ENCODE measurements at regions not wholly inside any gene's neighbourhood (a gene's known extent, or its start where the extent isn't known, plus 50 kb on each side); places are given as distances from the start of the nearest gene placed in this dataset.

DNA sequence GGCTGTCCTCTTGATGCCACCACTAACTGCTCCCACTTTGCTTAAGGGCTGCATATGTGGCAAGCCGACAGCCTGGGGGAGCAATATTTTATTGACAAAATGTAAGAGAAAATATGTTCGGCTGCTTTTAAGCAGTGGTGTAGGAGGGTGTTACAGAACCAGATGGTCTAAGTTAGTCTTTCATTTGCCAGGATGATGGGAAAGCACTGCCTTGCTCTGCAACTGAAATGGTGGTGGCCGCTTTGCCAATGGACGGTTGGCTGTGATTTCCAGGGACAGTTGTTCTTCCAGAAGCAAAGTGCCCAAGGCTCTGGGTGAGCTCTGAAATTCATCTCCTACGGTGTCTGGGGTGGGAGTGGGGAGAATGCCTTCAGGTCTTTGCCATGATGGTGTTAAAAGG lies 469.3 kb downstream of the TOX3 start:
- no peak overlapping the region for H3K27ac ChIP-seq (ENCODE audit: low read depth in 2 of 2, low read length in 2 of 2)
- no peak overlapping the region for H3K9ac ChIP-seq (ENCODE audit: low read length in 3 of 3)
- no peaks in the 10 kb centered on the region for H3K36me3 ChIP-seq (ENCODE audit: control insufficient read depth in 2 of 3, insufficient read depth in 3 of 3, low read length in 3 of 3)
- FAIRE-seq (no peak), DNase-seq (no peak)
- no peaks in the 10 kb centered on the region for H3K27me3 ChIP-seq (ENCODE audit: control insufficient read depth, insufficient read depth, low read length)
- H3K9me3 ChIP-seq (ENCODE audit: control insufficient read depth in 2 of 3, insufficient read depth in 1 of 3, low read length in 3 of 3): no peaks in the 10 kb centered on the region
- no peaks in the 10 kb centered on the region for H3K4me1 ChIP-seq (ENCODE audit: control insufficient read depth in 2 of 3, insufficient read depth in 2 of 3, low read depth in 1 of 3, low read length in 3 of 3)
- H3K4me3 ChIP-seq (ENCODE audit: low read length in 3 of 3): no peak overlapping the region
- intact Hi-C loops (cut with DNase I): no loop called here
- TF ChIP-seq, protein P1, sequence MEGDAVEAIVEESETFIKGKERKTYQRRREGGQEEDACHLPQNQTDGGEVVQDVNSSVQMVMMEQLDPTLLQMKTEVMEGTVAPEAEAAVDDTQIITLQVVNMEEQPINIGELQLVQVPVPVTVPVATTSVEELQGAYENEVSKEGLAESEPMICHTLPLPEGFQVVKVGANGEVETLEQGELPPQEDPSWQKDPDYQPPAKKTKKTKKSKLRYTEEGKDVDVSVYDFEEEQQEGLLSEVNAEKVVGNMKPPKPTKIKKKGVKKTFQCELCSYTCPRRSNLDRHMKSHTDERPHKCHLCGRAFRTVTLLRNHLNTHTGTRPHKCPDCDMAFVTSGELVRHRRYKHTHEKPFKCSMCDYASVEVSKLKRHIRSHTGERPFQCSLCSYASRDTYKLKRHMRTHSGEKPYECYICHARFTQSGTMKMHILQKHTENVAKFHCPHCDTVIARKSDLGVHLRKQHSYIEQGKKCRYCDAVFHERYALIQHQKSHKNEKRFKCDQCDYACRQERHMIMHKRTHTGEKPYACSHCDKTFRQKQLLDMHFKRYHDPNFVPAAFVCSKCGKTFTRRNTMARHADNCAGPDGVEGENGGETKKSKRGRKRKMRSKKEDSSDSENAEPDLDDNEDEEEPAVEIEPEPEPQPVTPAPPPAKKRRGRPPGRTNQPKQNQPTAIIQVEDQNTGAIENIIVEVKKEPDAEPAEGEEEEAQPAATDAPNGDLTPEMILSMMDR (IDR thresholded peaks at IDR 0.05; ENCODE audit: borderline replicate concordance, extremely low read depth, insufficient read depth): no peak

DNA sequence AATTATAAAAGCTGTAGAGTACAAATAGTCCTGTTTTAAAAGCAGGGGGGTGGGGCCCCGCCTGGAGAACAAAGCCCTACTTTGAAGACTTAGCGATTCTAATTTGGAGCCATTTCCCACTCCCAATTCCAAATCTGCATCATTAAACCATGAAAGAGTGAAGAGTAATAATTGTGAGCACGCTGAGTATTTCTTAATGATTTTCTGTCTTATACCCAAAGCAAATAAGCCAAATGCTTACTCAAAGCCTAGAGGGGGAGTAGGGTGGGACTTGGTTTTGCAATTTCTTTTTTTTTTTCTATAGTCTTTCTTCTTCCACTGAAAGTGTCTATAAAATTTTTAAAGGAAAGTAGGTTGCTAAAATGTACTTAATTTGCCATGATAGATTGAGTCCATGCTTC lies 470.1 kb downstream of the TOX3 start:
- Histone ChIP-seq H3K36me3 (ENCODE audit: control insufficient read depth in 2 of 3, insufficient read depth in 3 of 3, low read length in 3 of 3) (no peaks in the 10 kb centered on the region), H3K27ac (ENCODE audit: low read depth in 2 of 2, low read length in 2 of 2) (no peak overlapping the region), H3K27me3 (ENCODE audit: control insufficient read depth, insufficient read depth, low read length) (no peaks in the 10 kb centered on the region), H3K9ac (ENCODE audit: low read length in 3 of 3) (no peak overlapping the region), H3K9me3 (ENCODE audit: control insufficient read depth in 2 of 3, insufficient read depth in 1 of 3, low read length in 3 of 3) (no peaks in the 10 kb centered on the region), H3K4me1 (ENCODE audit: control insufficient read depth in 2 of 3, insufficient read depth in 2 of 3, low read depth in 1 of 3, low read length in 3 of 3) (no peaks in the 10 kb centered on the region), H3K4me3 (ENCODE audit: low read length in 3 of 3) (no peak overlapping the region)
- intact Hi-C loops (cut with DNase I): no loop called here
- FAIRE-seq: no peak
- DNase-seq: no peak
- TF ChIP-seq, protein P1 (IDR thresholded peaks at IDR 0.05; ENCODE audit: borderline replicate concordance, extremely low read depth, insufficient read depth): no peak

DNA sequence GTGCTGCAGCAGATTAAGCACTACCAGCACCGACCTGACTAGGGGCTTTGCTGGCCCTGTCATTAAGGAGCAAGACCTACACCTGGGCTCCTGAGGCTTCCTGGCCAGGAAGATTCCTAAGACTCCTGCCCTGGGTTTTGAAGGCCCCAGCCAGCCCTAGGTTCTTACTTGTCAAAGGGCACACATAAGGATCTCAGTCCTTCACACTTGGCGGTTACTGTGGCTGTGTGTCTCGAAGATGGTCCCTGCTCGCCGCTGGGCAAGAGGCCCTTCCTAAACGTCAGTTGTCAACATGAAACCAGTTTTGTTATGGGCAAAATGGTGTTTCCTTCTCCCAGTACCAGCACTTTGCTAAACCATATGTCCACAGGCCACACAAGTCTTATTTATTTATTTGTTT lies 470.6 kb downstream of the TOX3 start:
- Histone ChIP-seq H3K4me3 (ENCODE audit: low read length in 3 of 3) (no peak overlapping the region), H3K36me3 (ENCODE audit: control insufficient read depth in 2 of 3, insufficient read depth in 3 of 3, low read length in 3 of 3) (no peaks in the 10 kb centered on the region), H3K27ac (ENCODE audit: low read depth in 2 of 2, low read length in 2 of 2) (no peak overlapping the region), H3K9ac (ENCODE audit: low read length in 3 of 3) (no peak overlapping the region), H3K9me3 (ENCODE audit: control insufficient read depth in 2 of 3, insufficient read depth in 1 of 3, low read length in 3 of 3) (no peaks in the 10 kb centered on the region), H3K4me1 (ENCODE audit: control insufficient read depth in 2 of 3, insufficient read depth in 2 of 3, low read depth in 1 of 3, low read length in 3 of 3) (no peaks in the 10 kb centered on the region), H3K27me3 (ENCODE audit: control insufficient read depth, insufficient read depth, low read length) (no peaks in the 10 kb centered on the region)
- FAIRE-seq (no peak), DNase-seq (no peak)
- TF ChIP-seq, protein P1 (IDR thresholded peaks at IDR 0.05; ENCODE audit: borderline replicate concordance, extremely low read depth, insufficient read depth): no peak
- intact Hi-C loops (cut with DNase I): no loop called here

DNA sequence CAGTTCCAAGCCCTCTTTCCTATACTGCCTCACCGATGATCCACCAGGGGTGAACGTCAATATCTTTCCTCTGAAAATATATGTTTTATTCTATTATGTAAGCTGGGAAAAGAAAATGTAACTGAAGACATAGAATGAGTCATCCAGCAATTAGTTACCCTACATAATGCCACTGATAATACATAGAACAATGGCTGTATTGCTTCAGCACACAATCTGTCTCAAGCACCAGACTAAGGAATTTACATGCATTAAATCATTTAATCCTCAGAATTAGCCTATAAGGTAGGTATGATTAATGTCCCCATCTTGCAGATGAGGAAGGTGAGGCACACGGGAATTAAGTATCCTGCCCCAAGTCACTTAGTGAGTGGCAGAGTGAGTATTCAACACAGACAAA lies 472.8 kb downstream of the TOX3 start:
- H3K27me3 ChIP-seq (ENCODE audit: control insufficient read depth, insufficient read depth, low read length): no peaks in the 10 kb centered on the region
- no peaks in the 10 kb centered on the region for H3K36me3 ChIP-seq (ENCODE audit: control insufficient read depth in 2 of 3, insufficient read depth in 3 of 3, low read length in 3 of 3)
- TF ChIP-seq, protein P1 (IDR thresholded peaks at IDR 0.05; ENCODE audit: borderline replicate concordance, extremely low read depth, insufficient read depth): no peak
- no peaks in the 10 kb centered on the region for H3K9me3 ChIP-seq (ENCODE audit: control insufficient read depth in 2 of 3, insufficient read depth in 1 of 3, low read length in 3 of 3)
- no peak overlapping the region for H3K27ac ChIP-seq (ENCODE audit: low read depth in 2 of 2, low read length in 2 of 2)
- no peak overlapping the region for H3K4me3 ChIP-seq (ENCODE audit: low read length in 3 of 3)
- FAIRE-seq (no peak), DNase-seq (no peak)
- H3K4me1 ChIP-seq (ENCODE audit: control insufficient read depth in 2 of 3, insufficient read depth in 2 of 3, low read depth in 1 of 3, low read length in 3 of 3): no peaks in the 10 kb centered on the region
- H3K9ac ChIP-seq (ENCODE audit: low read length in 3 of 3): no peak overlapping the region
- intact Hi-C loops (cut with DNase I): no loop called here
